Fibroblast of skin of left biceps (primary cell): ENCODE measurements at regions not wholly inside any gene's neighbourhood (a gene's known extent, or its start where the extent isn't known, plus 50 kb on each side); places are given as distances from the start of the nearest gene placed in this dataset.
"Not testable (repeated sequence)": the region's sequence is repeated elsewhere in the genome, so short reads cannot be mapped to it uniquely, and the experiment has no call there.

Experiments
- DNase-seq, 2 experiments: peaks; one replicate each; pipeline ENCODE4 v3.0.0-alpha.2; 2013; ENCODE audit warnings: low read depth in 2 of 2

GRCh38 chr16:17986991-17987390, 349.5 kb downstream of the NPIPA8 start:
- no peak for DNase-seq

GRCh38 chr16:17984810-17985209, 351.7 kb downstream of the NPIPA8 start:
- DNase-seq: no peak

- DNase-seq: no peak
Measured at GRCh38 chr16:17983847-17984639, 352.5 kb downstream of the NPIPA8 start.

GRCh38 chr16:17983114-17983513, 353.4 kb downstream of the NPIPA8 start:
- no peak for DNase-seq

GRCh38 chr16:17977260-17977659, 359.3 kb downstream of the NPIPA8 start:
- DNase-seq: no peak

- DNase-seq: no peak
Measured at GRCh38 chr16:17972460-17972943, 364.0 kb downstream of the NPIPA8 start.

- peak in 1 of 2 experiments; percentile 2 for DNase-seq
Measured at GRCh38 chr16:17970816-17971331, 365.7 kb downstream of the NPIPA8 start.

GRCh38 chr16:17970157-17970765, 366.3 kb downstream of the NPIPA8 start:
- DNase-seq: no peak

- no peak for DNase-seq
Measured at GRCh38 chr16:17965133-17965900, 371.2 kb downstream of the NPIPA8 start.

GRCh38 chr16:17964196-17964595, 372.3 kb downstream of the NPIPA8 start:
- DNase-seq: no peak

GRCh38 chr16:17963185-17963836, 373.2 kb downstream of the NPIPA8 start:
- no peak for DNase-seq

- no peak for DNase-seq
Measured at GRCh38 chr16:17962726-17963125, 373.8 kb downstream of the NPIPA8 start.

- not testable (repeated sequence) for DNase-seq
Measured at GRCh38 chr16:17961822-17962221, 374.7 kb downstream of the NPIPA8 start.

GRCh38 chr16:17951378-17951777, 385.2 kb downstream of the NPIPA8 start:
- peak; percentile 9 to 13 for DNase-seq

- no peak for DNase-seq
Measured at GRCh38 chr16:17949982-17950250, 386.6 kb downstream of the NPIPA8 start.

GRCh38 chr16:17949141-17949981, 387.2 kb downstream of the NPIPA8 start:
- DNase-seq: no peak

- no peak for DNase-seq
Measured at GRCh38 chr16:17947637-17948036, 388.9 kb downstream of the NPIPA8 start.

GRCh38 chr16:17947165-17947564, 389.4 kb downstream of the NPIPA8 start:
- DNase-seq: no peak

- no peak for DNase-seq
Measured at GRCh38 chr16:17945080-17945601, 391.4 kb downstream of the NPIPA8 start.

- no peak for DNase-seq
Measured at GRCh38 chr16:17944345-17944744, 392.2 kb downstream of the NPIPA8 start.

- DNase-seq: no peak
Measured at GRCh38 chr16:17942067-17942466, 394.5 kb downstream of the NPIPA8 start.
